Fibroblast of skin of scalp (primary cell): ENCODE measurements at regions not wholly inside any gene's neighbourhood (a gene's known extent, or its start where the extent isn't known, plus 50 kb on each side); places are given as distances from the start of the nearest gene placed in this dataset.
"Not testable (repeated sequence)": the region's sequence is repeated elsewhere in the genome, so short reads cannot be mapped to it uniquely, and the experiment has no call there.

Source experiments
- DNase-seq: peaks from one replicate; pipeline ENCODE4 v3.0.0-alpha.2; 2013

DNA sequence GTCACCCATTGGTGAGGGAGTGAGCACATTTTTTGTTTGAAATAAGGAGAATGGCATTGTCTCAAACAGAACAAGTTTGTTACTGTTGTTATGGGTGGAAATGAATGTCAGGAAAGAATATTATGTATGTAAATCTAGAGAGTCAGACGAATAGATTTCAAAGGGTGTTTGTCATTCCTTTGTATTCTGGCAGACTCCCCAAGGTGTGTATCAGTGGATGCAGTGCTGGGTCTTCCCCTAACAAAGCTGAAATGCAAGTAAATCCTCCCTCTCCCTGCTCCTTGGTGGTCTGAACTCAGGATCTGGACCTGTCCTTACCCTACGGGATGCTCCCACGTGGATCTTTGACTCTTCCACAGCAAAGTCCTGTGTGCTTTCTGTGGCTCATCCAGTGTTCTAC lies 139.5 kb upstream of the ZNF516 start:
- no peak for DNase-seq

DNA sequence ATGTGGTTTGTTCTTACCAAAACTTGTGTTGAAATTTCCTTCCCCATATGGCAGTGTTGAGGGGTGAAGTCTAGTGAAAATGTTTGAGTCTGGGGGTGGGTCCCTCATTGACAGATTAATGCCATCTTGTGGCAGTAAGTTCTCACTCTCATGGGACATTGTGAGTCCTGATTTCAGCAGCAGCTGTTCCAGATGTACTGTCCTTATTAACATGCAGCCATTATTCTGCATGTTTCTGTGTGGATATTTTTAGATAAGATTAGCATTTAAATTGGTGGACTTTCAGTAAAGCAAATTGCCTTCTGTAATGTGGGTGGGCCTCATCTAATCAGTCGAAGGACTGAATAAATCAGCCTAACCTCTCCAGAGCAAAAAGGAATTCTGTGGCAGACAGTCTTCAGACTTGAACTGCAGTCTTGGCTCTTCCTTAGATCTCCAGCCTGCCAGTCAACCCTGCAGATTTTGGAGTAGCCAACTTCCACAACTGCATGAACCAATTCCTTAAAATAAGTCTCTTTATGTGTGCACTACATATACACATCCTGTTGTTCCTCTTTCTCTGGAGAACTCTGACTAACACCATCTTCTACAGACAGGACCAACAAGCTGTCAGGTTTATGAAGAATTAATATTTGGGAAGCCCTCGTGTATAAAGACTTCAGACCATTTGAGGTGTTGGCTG lies 138.7 kb upstream of the ZNF516 start:
- no peak for DNase-seq

DNA sequence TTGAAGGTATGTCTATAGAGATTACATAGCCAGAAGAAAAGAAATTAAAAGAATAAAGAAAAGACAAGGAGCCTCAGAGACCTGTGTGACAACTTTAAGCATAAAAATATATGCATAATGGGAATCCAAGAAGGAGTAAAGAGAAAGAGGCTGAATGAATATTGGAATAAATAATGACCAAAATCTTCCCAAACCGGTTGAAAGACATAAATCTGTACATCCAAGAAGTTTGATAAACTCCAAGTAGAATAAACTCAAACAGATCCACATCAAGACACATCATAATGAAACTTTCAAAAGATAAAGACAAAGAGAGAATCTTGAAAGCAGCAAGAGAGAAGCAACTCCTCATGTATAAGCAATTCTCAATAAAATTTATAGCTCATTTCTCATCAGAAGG lies 132.4 kb upstream of the ZNF516 start:
- DNase-seq, result no peak

DNA sequence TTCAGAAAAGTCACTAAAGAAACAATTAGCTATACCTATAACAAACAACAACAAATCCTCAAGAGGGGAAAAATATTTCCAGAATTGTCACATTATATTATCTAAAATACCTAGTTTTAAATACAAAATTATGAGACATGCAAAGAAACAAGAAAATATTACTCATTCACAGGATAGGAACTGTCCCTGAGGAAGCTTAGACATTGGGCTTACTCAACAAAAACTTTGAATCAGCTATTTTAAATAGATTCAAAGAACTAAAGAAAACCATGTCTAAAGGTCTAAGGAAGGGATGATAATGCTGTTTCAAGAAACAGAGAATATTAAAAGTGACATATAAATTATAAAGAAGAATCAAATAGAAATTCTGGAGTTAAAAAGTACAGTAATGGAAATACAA lies 131.9 kb upstream of the ZNF516 start:
- no peak for DNase-seq

DNA sequence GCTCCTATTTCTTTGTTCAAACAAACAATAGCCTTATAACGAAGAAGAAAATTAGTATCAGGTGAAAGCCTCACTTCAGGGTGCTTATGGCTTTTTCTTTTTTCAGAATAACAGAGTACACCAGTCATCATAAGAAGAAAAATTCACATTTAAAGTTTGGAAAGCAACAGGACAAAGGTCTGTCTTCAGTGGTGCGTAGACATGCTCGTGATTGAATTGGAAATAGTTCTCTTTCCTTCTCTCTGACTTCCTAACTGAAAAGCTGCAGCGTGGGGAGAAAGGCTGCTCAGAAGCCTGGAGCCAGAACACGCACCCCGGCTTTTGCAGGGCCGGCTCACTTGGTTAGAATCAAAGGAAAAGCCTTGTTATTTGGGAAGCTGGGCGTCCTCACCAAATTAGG lies 127.6 kb upstream of the ZNF516 start:
- no peak for DNase-seq

DNA sequence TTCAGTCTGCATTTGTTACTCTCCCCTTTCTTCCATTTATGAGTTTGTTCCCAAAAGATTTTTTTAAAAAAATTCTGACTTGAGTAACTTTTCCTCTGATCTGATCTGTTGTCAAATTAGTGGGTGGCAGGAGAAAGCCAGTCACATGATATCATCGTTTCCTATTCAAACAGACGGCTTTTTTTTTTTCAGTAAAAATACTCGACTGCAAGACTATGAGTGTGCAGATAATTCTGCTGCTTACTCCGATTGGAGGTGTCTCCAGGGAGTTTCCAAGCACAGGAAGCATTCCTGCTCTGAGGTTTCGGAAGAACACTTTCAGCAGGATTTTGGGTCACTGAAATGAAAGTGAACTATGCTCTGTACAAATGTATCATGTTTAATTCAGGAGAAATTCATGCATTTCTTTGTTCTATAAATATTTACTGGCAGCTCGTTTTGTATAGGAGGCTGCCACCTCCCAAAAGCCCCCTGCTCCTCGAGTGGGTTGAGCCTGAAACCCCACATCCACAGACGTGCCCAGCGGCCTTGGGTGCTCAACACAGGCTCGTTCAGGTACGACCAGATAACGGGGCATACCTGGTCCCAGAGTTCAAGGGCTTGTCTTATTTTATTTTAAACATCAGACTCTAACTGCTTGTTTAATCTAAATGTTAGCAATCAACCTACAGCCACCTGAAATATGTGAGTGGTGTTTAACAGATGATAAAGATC lies 126.9 kb upstream of the ZNF516 start:
- DNase-seq, result peak; percentile 27

DNA sequence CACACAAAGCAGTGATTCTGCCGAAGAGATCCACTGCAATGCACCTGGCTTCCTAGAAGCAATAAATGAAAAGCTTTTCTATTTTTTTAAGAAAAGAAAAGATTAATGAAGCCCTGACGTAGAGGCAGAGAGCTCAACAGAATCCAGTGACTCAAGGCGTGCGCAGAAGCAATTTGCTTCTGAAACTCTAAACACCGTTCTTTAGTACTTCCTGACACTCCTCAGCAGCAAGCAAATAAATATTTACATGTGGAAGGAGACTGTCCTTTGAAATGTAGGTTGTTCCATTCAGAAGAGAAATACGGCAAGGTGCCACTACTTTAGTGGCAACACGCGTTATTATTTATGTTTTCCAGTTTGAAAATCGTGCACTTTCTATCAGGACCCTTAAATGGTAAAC lies 126.2 kb upstream of the ZNF516 start:
- DNase-seq, result no peak

DNA sequence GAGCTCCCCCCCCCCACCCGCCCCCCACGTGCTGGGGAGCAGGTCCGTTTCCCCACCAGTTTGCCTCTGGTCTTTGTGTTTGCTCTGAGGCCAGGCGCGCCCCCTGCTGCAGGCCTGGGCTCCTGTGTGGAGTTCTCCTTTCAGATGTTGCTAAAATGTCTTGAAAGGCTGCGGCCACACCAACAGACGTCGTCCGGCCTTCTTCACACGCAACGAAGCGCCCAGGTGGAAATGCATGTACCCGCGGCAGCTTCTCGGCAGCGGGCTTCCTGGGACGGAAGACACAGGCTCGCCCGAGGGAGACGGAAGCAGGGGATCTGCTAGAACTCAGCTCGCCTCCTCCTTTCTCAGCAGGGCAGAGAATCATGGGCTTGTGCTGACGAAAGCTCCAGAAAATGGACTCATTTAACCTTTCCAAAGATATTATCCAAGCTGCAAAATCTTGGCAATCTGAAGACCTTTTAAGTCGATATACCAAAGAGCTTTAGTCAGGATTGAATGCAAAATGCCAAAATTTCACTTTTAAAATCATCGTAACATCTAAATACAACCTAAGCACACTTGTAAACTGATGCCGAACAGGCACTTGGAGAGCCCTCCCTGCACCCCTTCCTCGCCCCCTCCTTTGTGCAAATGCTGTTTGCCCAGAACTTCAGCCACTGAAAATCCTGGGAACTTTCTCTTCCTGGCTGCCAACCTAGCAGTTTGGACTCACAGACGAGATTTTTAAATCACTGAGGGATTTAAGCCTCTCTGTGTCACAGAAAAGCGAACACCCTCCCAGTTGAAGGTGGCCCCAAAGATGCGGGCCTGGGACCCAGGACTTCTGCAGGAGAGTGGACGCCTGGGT lies 125.5 kb upstream of the ZNF516 start:
- peak; percentile 73 for DNase-seq

DNA sequence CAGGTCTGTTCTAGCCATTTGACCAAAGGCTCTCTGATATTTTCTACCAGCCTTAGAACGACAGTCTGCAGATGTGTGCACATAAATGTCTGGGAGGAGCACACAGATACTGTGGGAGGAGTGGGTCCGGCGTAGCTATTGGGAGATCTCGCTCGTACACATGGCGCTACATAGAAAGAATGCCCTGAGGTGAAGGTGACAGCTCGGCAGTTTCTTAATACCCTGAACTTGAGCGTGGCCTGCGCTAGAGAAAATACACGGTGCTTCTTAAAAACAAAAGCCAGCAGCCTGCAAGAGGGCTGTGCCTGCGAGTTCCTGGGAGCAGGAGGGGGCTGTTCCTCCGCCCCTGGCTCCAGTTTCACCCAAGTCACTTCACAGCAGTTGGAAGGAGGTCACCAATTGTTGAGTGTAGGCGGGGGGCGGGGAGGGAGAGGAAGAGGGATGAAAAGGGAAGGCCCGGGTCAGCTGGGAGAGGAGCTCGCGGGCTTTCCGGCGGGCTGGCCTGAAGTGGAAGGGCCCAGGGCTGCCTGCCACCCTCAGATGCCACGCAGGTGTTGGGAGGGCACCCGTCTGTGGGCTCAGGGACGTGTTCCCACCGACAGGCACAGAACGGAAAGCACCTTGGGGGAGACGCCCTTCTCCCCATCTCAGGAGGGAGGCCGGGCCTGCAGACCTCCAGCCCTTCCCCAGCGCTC lies 124.7 kb upstream of the ZNF516 start:
- DNase-seq, result peak; percentile 53

DNA sequence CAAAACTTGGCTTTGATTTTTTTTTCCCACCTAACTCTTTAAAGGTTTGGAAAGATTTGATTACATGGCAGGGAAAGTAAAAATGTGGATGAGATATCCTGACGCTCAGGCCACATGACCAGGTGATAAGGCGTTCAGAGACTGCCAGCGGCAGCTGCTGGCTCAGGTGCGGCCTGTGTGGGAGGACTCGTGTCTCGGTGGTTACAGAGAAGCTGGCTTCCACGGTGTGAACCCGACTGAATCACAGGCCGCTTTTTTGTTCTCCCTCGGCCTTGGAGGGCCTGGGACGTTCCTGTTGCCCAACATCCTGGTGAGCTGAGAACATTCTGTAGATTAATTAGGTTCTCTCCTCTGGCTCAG lies 124.2 kb upstream of the ZNF516 start:
- no peak for DNase-seq

DNA sequence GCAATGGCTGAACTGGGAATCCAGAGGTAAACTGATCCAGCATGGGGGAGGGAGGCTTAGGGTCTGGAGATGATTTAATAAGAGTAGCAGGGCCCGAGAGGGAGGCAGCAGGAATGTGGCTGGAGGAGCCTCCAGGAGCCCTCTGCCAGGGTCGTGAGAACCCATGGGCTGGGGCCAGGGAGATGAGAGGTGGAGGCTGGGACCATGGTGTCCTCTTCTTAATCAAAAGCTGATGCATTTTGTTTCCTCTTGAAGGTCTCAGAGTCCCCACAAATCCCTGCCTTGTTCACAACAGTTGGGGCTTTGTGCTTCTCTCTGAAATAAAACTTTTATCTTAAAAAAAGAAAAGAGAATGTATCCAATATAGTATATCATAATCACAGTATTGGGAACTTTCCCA lies 123.7 kb upstream of the ZNF516 start:
- no peak for DNase-seq

DNA sequence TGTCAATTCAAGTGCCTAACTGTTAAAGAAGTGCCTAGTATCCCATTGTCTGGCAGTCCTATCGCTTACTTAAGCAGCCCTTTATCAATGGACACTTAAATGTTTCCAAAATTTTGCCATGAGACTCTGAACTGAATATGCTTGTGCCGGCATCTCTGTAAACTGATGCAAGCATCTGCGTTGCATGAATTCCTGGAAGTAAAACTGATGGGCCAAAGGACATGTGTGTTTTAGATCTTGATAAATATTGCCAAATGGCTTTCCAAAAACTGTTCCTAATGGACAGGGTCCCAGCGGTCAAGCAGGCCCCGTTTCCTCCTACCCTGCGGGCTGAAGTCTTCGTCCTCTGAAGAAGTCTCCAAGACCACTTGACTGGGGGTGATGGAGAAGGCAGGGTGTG lies 121.3 kb upstream of the ZNF516 start:
- no peak for DNase-seq

DNA sequence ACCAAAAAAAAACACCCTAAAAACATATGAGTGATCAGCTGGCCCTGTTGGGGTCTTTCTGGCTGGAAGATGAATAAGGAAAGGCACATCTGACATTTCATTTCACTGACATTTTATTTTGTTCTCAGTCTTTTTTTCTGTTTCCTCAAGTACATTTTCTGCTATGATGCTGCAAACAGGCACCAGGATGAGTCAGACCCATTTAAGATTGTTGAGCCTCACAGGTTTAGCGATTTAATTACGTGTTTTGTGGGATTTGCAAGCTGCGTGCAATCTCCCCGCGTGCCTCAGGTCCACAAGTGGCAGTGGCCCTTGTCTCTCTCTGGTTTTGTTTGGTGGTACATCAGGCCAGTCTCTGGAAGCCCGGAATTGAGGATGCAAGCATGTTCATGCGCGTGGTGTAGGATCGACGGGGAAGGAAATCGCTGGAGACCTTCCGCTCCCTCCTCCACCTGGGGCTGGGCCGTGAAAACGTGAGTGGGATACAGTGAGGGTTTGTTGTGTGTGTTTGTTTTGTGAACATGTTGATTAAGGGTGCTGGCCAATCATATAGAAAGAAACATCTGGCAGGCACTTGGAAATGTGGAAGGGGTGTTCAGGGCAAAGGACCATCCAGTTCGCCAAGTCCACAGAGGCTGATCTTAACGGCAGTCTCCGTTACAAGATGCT lies 120.2 kb upstream of the ZNF516 start:
- DNase-seq, result no peak

DNA sequence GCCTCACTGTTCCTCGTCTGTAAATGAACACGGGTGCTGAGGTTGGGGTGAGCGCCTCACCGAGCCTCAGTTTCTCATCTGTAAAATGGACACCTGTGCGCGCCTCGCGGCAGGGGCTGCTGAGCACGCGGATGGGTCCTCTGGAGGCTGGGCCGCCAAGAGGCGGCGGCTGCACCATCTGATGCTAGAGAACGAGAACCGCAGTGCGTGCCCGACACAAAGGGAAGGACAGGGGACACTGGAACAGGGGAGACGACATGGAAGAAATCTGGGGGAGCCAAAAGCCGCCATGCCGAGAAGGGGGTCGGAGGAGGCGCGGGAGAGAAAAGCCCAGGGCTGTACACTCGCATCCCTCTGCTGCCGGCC lies 118.7 kb upstream of the ZNF516 start:
- DNase-seq, result no peak

DNA sequence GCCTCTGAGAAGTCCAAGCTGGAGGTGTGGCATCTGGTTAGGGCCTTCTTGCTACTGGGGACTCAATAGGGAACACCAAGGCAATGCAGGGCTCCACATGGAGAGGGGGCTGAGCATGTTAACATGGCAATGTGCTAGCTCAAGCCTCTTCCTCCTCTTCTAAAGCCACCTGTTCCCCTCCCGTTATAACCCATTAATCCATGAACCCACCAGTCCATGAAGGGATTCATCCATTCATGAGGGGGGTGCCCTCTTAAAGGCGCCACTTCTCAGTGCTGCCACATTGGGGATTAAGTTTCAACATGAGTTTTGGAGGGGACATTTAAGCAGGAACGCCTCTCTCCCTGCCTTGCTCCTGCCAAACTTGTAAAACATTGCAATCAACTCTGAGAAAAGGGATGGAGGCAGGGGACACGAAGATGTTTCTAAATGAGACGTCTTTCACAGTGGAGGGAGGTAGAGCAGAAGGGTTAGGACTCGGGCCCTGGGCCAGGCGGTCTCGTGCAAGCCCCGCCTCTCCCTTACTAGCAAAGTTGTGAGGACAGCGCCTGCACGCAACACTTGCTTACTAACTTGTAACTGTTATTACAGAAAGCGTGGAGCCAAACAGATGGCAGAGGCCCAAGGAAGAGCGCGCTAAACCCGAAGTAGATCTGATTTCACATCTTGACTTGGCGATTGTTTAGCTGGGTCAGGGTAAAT lies 118.2 kb upstream of the ZNF516 start:
- no peak for DNase-seq

DNA sequence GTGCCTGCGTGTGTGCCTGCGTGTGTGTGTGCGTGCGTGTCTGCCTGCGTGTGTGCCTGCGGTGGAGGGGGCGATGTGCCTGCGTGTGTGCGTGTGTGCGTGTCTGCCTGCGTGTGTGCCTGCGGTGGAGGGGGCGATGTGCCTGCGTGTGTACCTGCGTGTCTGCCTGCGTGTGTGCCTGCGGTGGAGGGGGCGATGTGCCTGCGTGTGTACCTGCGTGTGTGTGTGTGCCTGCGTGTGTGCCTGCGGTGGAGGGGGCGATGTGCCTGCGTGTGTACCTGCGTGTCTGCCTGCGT lies 116.7 kb upstream of the ZNF516 start:
- DNase-seq, result not testable (repeated sequence)

DNA sequence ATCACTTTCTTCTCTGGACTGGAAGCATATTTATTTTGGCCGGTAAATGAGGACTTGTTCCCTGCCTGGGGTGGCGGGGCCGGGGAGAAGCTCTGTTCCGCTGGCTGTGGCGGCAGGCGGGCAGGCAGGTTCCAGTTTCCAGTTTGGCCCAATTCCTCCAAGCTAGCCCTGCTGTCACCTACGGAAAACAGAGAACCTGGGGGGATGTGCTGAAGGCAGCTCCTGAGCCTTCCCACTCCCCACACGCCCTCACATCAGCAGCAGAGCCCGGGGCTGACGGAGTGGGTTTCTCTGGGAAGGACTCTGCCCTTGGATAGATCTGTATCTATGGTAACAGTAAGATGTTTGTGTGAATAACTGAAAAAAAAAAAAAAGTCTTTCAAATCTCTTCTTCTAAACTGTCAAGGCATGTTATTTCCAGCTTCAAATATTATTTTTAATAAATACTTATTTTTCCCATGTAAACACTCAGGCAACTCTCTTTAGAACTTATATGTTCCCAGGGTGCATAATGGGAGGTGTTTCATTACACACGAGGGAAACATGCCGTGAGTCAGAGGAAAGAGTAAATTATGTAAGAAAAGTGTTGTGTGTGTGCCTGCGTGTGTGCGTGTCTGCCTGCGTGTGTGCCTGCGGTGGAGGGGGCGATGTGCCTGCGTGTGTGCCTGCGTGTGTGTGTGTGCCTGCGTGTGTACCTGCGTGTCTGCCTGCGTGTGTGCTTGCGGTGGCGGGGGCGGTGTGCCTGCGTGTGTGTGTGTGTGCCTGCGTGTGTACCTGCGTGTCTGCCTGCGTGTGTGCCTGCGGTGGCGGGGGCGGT lies 116.1 kb upstream of the ZNF516 start:
- no peak for DNase-seq

DNA sequence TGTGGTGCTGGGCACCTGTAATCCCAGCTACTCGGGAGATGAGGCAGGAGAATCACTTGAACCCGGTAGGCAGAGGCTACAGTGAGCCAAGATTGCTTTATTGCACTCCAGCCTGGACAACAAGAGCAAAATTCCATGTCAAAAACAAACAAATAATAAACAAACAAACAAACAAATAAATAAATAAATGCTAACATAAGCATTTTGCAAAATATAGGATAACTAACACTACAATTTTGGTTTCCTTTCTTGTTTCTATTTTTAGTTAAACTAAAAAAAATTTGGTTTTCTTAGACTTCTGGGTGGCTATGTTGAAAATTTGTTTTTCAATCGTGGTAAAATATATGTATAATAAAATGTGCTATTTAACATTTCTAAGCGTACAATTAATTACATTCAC lies 115.0 kb upstream of the ZNF516 start:
- DNase-seq, result no peak

DNA sequence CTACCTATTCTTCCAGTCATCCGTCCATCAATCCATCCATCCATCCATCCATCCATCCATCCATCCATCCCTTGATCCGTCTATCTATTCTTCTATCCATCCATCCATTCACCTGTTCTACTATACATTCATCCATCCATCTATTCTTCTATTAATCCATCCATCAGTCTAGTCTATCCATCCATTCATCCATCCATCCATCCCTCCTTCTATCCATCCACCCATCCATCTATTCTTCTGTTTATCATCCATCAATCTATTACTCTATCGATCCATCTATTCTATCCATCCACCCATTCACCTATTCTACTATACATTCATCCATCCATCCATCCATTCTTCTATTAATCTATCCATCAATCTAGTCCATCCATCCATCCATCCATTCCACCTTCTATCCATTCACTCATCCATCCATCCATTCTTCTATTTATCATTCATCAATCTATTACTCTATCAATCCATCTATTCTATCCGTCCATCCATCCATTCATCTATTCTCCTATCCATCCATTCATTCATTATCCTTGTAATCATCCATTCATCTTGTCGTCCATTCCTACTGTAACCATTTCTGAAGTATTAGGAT lies 110.4 kb upstream of the ZNF516 start:
- no peak for DNase-seq

DNA sequence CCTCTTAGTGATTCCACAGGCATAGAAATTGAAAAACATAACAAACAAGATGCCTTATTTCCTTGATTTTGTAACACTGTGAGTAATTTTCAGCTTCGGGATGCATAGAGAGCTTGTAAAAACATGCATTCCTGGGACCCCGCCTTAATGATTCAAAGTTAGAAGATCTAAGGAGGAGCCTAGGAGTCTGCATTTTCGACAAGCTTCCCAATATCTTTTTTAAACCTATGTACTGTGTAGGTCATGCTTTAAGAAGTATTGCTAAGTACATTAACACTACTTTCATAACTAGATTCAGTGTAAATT lies 109.8 kb upstream of the ZNF516 start:
- no peak for DNase-seq
